ENCODE measurements at regions not wholly inside any gene's neighbourhood (a gene's known extent, or its start where the extent isn't known, plus 50 kb on each side); places are given as distances from the start of the nearest gene placed in this dataset.

- TF ChIP-seq CTCF (IDR thresholded peaks at IDR 0.05), result no peak
- TF ChIP-seq POLR2A (IDR thresholded peaks at IDR 0.05), result no peak
- TF ChIP-seq POLR2AphosphoS5 (IDR thresholded peaks at IDR 0.05), result no peak
Observed at GRCh38 chr1:93014168-93014567, 52.9 kb upstream of the DIPK1A start.
